ENCODE measurements at regions not wholly inside any gene's neighbourhood (a gene's known extent, or its start where the extent isn't known, plus 50 kb on each side); places are given as distances from the start of the nearest gene placed in this dataset.

DNA sequence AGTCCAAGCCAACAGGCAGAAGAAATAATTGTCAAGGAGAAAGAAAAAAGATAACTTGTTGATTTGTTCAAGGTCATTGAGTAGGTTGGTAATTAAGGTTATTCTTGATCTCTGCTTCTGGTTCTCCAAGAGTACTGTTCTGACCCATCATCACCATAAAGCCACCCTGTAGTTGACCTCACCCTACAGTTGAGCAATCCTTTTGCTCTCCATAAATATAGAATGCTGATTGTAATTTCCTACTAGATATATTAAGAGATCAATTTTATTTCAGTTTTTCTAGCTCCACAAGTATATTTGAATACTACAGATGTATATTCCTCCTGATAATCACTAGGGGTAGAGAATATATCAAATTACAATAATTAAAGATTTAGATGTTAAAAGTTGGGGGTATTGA lies 350.5 kb upstream of the PDE3A start:
- TF ChIP-seq ZC3H8 (IDR thresholded peaks at IDR 0.05) (no peak), ZNF124 (CRISPR knock-in tag; IDR thresholded peaks at IDR 0.05) (no peak), STAT5B (CRISPR knock-in tag; IDR thresholded peaks at IDR 0.05) (no peak), CC2D1A (IDR thresholded peaks at IDR 0.05) (no peak), ZNF239 (CRISPR knock-in tag; IDR thresholded peaks at IDR 0.05) (no peak), ELF4 (CRISPR knock-in tag; IDR thresholded peaks at IDR 0.05) (no peak), ZFP36 (IDR thresholded peaks at IDR 0.05; ENCODE audit: low read depth, low read length, partially characterized antibody) (no peak), CBFB (CRISPR knock-in tag; IDR thresholded peaks at IDR 0.05) (no peak), HCFC1 (IDR thresholded peaks at IDR 0.05; ENCODE audit: low read depth, low read length) (no peak), U2AF1 (optimal IDR thresholded peaks at IDR 0.05; ENCODE audit: low read depth, low read length) (no peak)
- TF ChIP-seq, protein P1, sequence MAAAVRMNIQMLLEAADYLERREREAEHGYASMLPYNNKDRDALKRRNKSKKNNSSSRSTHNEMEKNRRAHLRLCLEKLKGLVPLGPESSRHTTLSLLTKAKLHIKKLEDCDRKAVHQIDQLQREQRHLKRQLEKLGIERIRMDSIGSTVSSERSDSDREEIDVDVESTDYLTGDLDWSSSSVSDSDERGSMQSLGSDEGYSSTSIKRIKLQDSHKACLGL (CRISPR knock-in tag; IDR thresholded peaks at IDR 0.05; ENCODE audit: borderline replicate concordance, poor library complexity, severe bottlenecking) = no peak
- TF ChIP-seq, protein P2, sequence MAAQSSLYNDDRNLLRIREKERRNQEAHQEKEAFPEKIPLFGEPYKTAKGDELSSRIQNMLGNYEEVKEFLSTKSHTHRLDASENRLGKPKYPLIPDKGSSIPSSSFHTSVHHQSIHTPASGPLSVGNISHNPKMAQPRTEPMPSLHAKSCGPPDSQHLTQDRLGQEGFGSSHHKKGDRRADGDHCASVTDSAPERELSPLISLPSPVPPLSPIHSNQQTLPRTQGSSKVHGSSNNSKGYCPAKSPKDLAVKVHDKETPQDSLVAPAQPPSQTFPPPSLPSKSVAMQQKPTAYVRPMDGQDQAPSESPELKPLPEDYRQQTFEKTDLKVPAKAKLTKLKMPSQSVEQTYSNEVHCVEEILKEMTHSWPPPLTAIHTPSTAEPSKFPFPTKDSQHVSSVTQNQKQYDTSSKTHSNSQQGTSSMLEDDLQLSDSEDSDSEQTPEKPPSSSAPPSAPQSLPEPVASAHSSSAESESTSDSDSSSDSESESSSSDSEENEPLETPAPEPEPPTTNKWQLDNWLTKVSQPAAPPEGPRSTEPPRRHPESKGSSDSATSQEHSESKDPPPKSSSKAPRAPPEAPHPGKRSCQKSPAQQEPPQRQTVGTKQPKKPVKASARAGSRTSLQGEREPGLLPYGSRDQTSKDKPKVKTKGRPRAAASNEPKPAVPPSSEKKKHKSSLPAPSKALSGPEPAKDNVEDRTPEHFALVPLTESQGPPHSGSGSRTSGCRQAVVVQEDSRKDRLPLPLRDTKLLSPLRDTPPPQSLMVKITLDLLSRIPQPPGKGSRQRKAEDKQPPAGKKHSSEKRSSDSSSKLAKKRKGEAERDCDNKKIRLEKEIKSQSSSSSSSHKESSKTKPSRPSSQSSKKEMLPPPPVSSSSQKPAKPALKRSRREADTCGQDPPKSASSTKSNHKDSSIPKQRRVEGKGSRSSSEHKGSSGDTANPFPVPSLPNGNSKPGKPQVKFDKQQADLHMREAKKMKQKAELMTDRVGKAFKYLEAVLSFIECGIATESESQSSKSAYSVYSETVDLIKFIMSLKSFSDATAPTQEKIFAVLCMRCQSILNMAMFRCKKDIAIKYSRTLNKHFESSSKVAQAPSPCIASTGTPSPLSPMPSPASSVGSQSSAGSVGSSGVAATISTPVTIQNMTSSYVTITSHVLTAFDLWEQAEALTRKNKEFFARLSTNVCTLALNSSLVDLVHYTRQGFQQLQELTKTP (IDR thresholded peaks at IDR 0.05; ENCODE audit: low read depth in 1 of 2, partially characterized antibody in 2 of 2) = no peak
- TF ChIP-seq, protein P3, sequence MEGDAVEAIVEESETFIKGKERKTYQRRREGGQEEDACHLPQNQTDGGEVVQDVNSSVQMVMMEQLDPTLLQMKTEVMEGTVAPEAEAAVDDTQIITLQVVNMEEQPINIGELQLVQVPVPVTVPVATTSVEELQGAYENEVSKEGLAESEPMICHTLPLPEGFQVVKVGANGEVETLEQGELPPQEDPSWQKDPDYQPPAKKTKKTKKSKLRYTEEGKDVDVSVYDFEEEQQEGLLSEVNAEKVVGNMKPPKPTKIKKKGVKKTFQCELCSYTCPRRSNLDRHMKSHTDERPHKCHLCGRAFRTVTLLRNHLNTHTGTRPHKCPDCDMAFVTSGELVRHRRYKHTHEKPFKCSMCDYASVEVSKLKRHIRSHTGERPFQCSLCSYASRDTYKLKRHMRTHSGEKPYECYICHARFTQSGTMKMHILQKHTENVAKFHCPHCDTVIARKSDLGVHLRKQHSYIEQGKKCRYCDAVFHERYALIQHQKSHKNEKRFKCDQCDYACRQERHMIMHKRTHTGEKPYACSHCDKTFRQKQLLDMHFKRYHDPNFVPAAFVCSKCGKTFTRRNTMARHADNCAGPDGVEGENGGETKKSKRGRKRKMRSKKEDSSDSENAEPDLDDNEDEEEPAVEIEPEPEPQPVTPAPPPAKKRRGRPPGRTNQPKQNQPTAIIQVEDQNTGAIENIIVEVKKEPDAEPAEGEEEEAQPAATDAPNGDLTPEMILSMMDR (IDR thresholded peaks at IDR 0.05 in 2 of 3, conservative IDR thresholded peaks at IDR 0.05 in 1 of 3; ENCODE audit: insufficient read depth in 2 of 3, low read depth in 1 of 3, low read length in 3 of 3) = no peak
- TF ChIP-seq, protein P4, sequence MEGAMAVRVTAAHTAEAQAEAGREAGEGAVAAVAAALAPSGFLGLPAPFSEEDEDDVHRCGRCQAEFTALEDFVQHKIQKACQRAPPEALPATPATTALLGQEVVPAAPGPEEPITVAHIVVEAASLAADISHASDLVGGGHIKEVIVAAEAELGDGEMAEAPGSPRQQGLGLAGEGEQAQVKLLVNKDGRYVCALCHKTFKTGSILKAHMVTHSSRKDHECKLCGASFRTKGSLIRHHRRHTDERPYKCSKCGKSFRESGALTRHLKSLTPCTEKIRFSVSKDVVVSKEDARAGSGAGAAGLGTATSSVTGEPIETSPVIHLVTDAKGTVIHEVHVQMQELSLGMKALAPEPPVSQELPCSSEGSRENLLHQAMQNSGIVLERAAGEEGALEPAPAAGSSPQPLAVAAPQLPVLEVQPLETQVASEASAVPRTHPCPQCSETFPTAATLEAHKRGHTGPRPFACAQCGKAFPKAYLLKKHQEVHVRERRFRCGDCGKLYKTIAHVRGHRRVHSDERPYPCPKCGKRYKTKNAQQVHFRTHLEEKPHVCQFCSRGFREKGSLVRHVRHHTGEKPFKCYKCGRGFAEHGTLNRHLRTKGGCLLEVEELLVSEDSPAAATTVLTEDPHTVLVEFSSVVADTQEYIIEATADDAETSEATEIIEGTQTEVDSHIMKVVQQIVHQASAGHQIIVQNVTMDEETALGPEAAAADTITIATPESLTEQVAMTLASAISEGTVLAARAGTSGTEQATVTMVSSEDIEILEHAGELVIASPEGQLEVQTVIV (CRISPR knock-in tag; IDR thresholded peaks at IDR 0.05; ENCODE audit: borderline replicate concordance) = no peak

Measured in K562 (cell line).